GM19467 (cell line): ENCODE measurements at regions not wholly inside any gene's neighbourhood (a gene's known extent, or its start where the extent isn't known, plus 50 kb on each side); places are given as distances from the start of the nearest gene placed in this dataset.
"Not testable (repeated sequence)": the region's sequence is repeated elsewhere in the genome, so short reads cannot be mapped to it uniquely, and the experiment has no call there.

Experiments used
- ATAC-seq: cut with Tn5 transposase; IDR thresholded peaks from one replicate; pipeline ENCODE4 v1.9.1; 2021; ENCODE audit warnings: mild to moderate bottlenecking, moderate library complexity; ENCODE audit not compliant: unreplicated experiment

GRCh38 chr12:107365703-107366102 lies 272.4 kb upstream of the CRY1 start:
- no peak for ATAC-seq

GRCh38 chr12:107366322-107366721 lies 273.0 kb upstream of the CRY1 start:
- no peak for ATAC-seq

DNA sequence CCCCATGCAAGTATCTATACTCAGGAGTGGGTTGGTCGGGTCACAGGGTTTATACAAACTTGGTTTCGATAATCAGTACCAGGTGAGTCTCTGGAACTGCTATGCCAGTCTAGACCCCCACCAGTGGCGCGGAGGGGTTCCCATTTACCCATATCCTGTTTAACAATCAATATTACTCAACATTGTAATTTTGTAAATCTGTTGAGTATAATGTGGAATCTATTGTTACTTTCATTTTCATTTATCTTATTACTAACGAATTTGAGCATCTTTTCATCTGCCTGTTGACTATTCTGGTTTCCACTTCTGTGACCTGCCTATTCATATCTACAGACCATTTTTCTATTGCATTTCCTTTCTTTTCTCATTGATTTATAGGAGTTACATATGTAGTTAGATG lies 275.2 kb upstream of the CRY1 start:
- no peak for ATAC-seq

GRCh38 chr12:107369006-107369405 lies 275.7 kb upstream of the CRY1 start:
- ATAC-seq, result no peak

GRCh38 chr12:107369679-107370078 lies 276.3 kb upstream of the CRY1 start:
- ATAC-seq, result no peak

GRCh38 chr12:107372229-107372658 lies 278.9 kb upstream of the CRY1 start:
- no peak for ATAC-seq

DNA sequence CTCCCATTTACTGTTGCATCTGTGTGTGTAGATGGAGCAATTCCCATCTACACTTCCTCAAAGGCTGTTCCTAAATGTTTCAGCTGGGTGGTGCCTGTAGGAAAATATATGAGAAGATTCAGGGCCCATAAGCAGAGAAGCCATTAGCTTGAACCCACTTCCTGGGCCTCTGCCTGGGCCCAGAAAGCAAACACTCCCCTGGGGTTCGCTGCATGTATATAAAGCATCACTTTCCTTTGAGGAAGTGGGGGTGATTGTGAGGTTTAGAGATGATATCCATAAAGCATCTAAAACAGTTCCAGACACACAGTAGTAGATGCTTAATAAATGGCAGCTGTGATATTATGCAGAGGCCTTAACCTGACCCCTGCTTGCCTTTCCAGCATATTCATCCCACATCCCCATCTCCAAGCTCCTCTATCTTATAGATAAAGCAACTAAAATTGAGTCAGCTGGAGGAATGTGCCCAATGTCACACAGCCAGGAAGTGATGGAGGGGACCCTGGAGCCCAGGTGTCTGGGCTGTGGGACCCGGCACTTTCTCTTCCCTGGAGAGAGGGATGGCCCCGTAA lies 280.0 kb upstream of the CRY1 start:
- no peak for ATAC-seq

DNA sequence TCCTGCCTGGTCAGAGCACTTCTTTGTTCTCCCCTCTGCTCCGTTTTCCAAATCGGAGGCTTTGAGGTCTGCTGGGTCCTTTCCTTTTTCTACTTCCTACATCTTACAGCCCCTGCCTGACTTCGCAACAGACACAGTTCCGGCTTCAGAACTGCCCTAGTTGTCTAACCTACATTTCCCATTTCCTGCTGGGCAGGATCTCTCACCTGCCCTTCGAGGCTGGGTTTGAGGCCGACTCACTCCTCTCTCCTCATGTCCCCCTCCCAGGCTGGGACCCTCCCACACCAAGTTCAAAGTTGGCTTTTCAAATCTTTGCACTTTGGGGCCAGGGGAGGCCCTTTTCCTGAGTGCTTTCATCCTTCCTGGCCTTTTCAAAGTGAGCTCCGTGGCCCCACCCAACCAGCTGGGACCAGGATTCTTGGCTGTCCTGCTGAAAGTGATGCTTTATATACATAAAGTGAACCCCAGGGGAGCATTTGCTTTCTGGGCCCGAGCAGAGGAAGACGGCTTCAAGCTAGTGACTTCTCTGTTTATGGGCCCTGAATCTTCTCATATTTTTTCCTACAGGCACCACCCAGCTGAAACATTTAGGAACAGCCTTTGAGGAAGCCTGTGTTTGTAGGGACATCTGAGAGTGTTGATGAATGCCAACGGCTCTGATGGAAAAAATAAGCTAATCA lies 281.0 kb upstream of the CRY1 start:
- ATAC-seq, result no peak

- ATAC-seq, result no peak
Observed at GRCh38 chr12:107375231-107375630, 281.9 kb upstream of the CRY1 start.

DNA sequence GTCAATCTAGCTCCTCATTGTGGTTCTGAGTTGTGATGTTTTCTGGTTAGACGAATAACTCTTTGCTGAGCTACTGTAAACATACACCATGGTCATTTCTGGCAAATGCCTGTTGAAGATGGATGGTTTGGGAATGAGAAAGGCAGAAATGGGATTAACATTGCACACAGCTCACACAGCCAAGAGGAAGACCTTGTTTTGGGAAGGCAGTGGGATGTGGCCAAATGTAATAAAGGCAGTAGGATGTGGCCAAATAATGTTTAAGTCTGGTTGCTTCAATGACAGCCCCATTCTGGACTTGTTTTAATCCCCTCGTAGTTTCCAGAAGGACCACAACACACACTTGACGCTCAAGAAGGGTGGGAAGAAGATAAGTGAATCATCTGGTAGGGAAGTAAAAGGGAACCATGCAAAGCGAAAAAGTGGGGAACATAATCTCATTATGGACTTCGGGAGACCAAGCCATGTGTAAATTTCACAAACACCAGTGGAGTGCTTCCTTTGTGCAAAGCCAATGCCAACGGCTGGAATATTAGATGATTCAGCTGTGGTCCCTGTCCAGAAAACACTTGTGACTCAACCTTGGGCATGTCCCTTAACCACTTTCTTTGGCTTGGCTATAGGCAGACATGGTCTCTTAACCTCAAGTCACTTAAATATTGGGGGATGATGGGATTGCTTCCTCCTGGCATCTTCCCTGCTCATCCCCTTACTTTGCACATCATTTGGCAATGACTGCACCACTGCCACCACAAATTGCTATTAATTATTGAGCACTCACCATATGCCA lies 284.4 kb upstream of the CRY1 start:
- no peak for ATAC-seq

GRCh38 chr12:107378609-107379008 lies 285.3 kb upstream of the CRY1 start:
- ATAC-seq, result no peak

GRCh38 chr12:107379142-107379851 lies 285.9 kb upstream of the CRY1 start:
- not testable (repeated sequence) for ATAC-seq

- ATAC-seq, result no peak
Observed at GRCh38 chr12:107379852-107380567, 286.7 kb upstream of the CRY1 start.

- no peak for ATAC-seq
Observed at GRCh38 chr12:107384645-107385044, 291.3 kb upstream of the CRY1 start.

- no peak for ATAC-seq
Observed at GRCh38 chr12:107385509-107385908, 292.2 kb upstream of the CRY1 start.

DNA sequence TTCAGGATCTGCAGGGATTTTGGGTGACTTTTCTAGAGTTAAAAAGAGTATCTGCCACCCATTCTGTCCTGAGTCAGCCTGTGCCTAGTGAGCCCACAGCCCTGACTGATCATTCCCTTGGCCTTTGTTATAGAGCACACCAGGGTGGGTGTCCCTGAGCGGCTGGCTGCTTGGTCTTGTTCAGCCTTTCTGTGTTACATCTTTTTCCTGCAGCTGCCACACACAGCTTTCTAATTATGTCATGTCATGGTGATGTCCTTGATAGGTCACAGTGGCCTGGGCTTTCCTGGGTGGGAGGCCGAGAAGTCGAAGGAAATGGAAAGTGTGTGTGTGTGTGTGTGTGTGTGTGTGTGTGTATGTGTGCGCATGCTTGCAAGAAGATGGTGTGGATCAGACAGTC lies 293.2 kb upstream of the CRY1 start:
- no peak for ATAC-seq

GRCh38 chr12:107388263-107388662 lies 294.9 kb upstream of the CRY1 start:
- ATAC-seq, result no peak

- ATAC-seq, result no peak
Observed at GRCh38 chr12:107390414-107390813, 295.2 kb upstream of the PWP1 start.

DNA sequence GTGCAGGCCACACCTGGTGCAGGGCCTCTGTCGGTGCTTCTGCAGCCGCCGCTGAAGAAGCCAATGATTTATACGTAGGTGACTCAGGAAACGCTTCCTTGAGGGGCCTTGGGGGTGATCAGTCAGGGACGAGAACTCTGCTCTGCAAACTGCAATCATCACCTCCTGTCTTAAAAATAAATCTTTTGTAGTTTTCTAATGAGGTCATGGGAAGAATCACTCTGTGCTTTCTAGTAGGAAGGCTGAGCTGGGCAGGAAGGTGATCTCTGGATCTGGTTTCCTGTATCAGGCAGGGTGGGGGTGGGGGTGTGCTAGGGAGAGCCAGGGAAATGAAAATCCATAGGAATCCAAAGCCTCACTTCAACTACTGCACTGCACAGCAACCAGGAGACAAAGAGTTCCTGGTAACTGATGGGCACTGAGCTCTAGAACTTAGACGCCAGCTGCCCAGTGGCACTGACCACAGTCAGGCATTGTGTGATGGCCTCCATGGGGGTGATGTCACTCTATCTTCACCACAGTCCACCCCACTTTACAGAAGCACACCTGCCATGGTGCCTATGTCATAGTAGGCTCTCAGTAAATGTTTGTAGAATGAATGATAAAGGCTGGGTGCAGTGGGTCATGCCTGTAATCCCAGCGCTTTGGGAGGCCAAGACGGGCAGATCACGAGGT lies 292.4 kb upstream of the PWP1 start:
- ATAC-seq, result no peak

DNA sequence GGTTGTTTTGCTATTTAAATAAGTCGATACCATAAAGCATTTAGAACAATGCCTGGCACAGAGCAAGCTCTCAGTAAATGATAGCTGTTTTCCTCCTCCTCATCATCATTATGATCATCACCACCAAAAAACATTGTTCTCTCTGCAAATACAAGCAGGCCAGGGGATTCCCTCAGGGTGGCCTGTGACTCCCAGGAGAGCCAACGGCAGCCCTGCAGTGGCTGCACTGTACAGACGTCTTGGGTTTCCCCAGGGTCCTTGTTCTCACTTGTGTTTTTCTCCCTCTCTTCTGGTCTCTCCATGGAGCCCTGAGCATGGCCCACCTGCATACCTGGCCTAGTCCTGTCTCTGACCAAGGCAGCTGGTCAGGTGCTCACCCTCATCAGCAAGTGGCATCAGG lies 290.9 kb upstream of the PWP1 start:
- no peak for ATAC-seq
